ENCODE measurements at regions not wholly inside any gene's neighbourhood (a gene's known extent, or its start where the extent isn't known, plus 50 kb on each side); places are given as distances from the start of the nearest gene placed in this dataset.

DNA sequence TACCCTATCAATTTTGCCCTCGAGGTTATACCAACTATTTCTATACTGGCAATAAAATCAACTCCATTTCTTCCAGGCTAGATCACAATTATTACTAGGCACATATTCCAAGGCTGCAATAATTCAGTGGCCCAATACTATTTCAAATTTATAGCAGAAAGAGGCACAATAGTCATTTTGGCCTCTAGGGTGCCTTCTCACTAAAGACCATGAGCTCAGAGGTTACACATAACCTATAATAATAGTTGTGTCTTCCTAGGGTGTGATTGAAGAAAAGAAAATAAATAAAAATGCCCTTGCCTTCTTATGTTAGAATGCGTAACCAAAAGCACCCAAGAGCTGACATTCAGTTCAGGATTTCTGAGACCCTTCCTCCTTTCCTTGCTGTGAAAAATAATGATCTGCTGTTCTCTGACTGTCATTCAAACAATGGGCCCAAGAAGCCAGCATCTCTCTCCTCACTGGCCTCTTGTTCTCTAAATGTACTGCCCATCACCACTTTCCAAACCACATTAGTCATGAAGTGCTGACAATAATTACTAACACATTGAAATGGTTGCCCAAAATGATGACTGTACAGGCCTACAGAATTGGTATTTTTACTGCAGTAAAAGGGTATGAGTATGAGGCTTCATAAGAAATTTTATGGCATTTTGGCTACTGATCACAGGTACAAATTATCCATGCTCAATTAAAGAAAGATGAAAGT lies 244.8 kb downstream of the LRRN1 start:
- ATAC-seq (ENCODE audit: low read depth), result no peak
- Histone ChIP-seq H3K14ac (replicated peaks; ENCODE audit: low read depth, low read length) (no peak overlapping the region), H4K8ac (ENCODE audit: low read depth in 2 of 2, low read length in 2 of 2) (no peak overlapping the region), H3K23ac (ENCODE audit: low read depth, low read length) (no peak overlapping the region), H3K9me3 (ENCODE audit: control insufficient read depth, insufficient read depth, low read length) (peaks cover 10% of the 10 kb centered on the region), H3K9me1 (ENCODE audit: insufficient read depth, low read length) (no peaks in the 10 kb centered on the region), H3K27me3 (ENCODE audit: control insufficient read depth, insufficient read depth, low read length) (no peaks in the 10 kb centered on the region), H3K18ac (ENCODE audit: low read depth, low read length) (no peak overlapping the region), H2BK15ac (ENCODE audit: low read depth, low read length) (no peak overlapping the region), H3K56ac (ENCODE audit: extremely low read depth, insufficient read depth, low read length) (no peak overlapping the region), H3K4ac (ENCODE audit: low read depth, low read length) (no peak overlapping the region), H3K4me3 (ENCODE audit: insufficient read depth, low read depth, low read length) (no peak overlapping the region), H3K27ac (ENCODE audit: insufficient read depth, low read length) (no peak overlapping the region), H2AK5ac (ENCODE audit: low read depth, low read length) (no peak overlapping the region), H2BK20ac (ENCODE audit: low read depth, low read length) (no peak overlapping the region), H3K36me3 (ENCODE audit: control insufficient read depth, insufficient read depth, low read length) (no peaks in the 10 kb centered on the region), H2AK9ac (replicated peaks; ENCODE audit: low read depth, low read length, poor library complexity) (no peak overlapping the region), H4K91ac (ENCODE audit: insufficient read depth, low read depth, low read length) (no peak overlapping the region), H3K79me1 (ENCODE audit: low read depth in 1 of 2, low read length in 2 of 2) (no peaks in the 10 kb centered on the region), H2BK120ac (ENCODE audit: low read depth, low read length) (no peak overlapping the region), H3K4me2 (ENCODE audit: low read depth, low read length) (no peak overlapping the region), H4K20me1 (ENCODE audit: insufficient read depth, low read length) (no peaks in the 10 kb centered on the region), H2BK5ac (ENCODE audit: low read depth, low read length, poor library complexity, severe bottlenecking) (no peak overlapping the region), H4K5ac (ENCODE audit: low read depth, low read length) (no peak overlapping the region), H3K4me1 (ENCODE audit: control insufficient read depth, insufficient read depth, low read length) (no peaks in the 10 kb centered on the region), H2AFZ (replicated peaks; ENCODE audit: low read length, poor library complexity) (no peak overlapping the region), H3K9ac (ENCODE audit: low read depth, low read length) (no peak overlapping the region)
- dilution Hi-C loops (cut with HindIII; ENCODE audit: low sequenced_read_pairs, unreplicated experiment), result no loop called here
- POLR2A ChIA-PET (ENCODE audit: unreplicated experiment), result no interaction called here
- CTCF ChIA-PET, result no interaction called here
- DNase-seq, result no peak
- in situ Hi-C loops (cut with MboI; ENCODE audit: low sequenced_read_pairs), result no loop called here
- no CpG with 5 or more reads among the region's 2 CpGs for WGBS, 2 experiments (ENCODE audit: extremely low coverage in 2 of 2, insufficient read length in 1 of 2)
- no TSS peak for BruUV-seq (replicated peaks)
- TF ChIP-seq RCOR1 (IDR thresholded peaks at IDR 0.05; ENCODE audit: insufficient replicate concordance, low read length) (no peak), RFX5 (IDR thresholded peaks at IDR 0.05; ENCODE audit: low read depth, low read length) (no peak), BHLHE40 (IDR thresholded peaks at IDR 0.05; ENCODE audit: low read depth, low read length) (no peak), MXI1 (IDR thresholded peaks at IDR 0.05; ENCODE audit: borderline replicate concordance, low read depth, low read length) (no peak), MAZ (IDR thresholded peaks at IDR 0.05; ENCODE audit: borderline replicate concordance, low read depth, low read length) (no peak), NFE2L2 (IDR thresholded peaks at IDR 0.05; ENCODE audit: low read depth, low read length) (no peak), FOS (IDR thresholded peaks at IDR 0.05; ENCODE audit: low read depth, low read length) (no peak), SMC3 (IDR thresholded peaks at IDR 0.05; ENCODE audit: low read depth, low read length) (no peak), CHD1 (IDR thresholded peaks at IDR 0.05; ENCODE audit: low read depth, low read length) (no peak), ELK1 (IDR thresholded peaks at IDR 0.05; ENCODE audit: borderline replicate concordance, low read depth, low read length) (no peak)
- TF ChIP-seq, protein P1, sequence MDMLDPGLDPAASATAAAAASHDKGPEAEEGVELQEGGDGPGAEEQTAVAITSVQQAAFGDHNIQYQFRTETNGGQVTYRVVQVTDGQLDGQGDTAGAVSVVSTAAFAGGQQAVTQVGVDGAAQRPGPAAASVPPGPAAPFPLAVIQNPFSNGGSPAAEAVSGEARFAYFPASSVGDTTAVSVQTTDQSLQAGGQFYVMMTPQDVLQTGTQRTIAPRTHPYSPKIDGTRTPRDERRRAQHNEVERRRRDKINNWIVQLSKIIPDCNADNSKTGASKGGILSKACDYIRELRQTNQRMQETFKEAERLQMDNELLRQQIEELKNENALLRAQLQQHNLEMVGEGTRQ (IDR thresholded peaks at IDR 0.05; ENCODE audit: low read depth, low read length), result no peak
- intact Hi-C loops (cut with micrococcal nuclease), result no loop called here

All from IMR-90 (cell line).